WTC11 (cell line): ENCODE measurements at regions not wholly inside any gene's neighbourhood (a gene's known extent, or its start where the extent isn't known, plus 50 kb on each side); places are given as distances from the start of the nearest gene placed in this dataset.

Experiments
- ATAC-seq: fragments of 200-7000 bp; cut with Tn5 transposase; 2 replicates; pipeline ENCODE4 v1.10.0; 2021; ENCODE audit warnings: mild to moderate bottlenecking, moderate library complexity
- CTCF ChIA-PET: fragments of 300-600 bp; sonication (Branson Sonifier 250); formaldehyde crosslinking; loops from one replicate; lab custom pipeline; 2021; ENCODE audit warnings: antibody characterized with exemption; lab: Charles Lee
- POLR2A ChIA-PET: fragments of 350-600 bp; sonication (Branson Sonifier 250); formaldehyde crosslinking; loops from one replicate; lab custom pipeline; 2021; ENCODE audit warnings: antibody characterized with exemption; lab: Charles Lee
- DNase-seq: peaks from one replicate; pipeline ENCODE4 v3.0.0; 2021; ENCODE audit warnings: low spot score
- H3K27ac Mint-ChIP-seq: 2 replicates; pipeline ENCODE4 v1.8.0; 2021; ENCODE audit warnings: mixed read lengths
- H3K27me3 Mint-ChIP-seq: 2 replicates; pipeline ENCODE4 v1.8.0; 2021; ENCODE audit warnings: low read depth, mild to moderate bottlenecking, moderate library complexity, mixed read lengths
- H3K36me3 Mint-ChIP-seq: 2 replicates; pipeline ENCODE4 v1.8.0; 2021; ENCODE audit warnings: mixed read lengths
- H3K4me1 Mint-ChIP-seq: 2 replicates; pipeline ENCODE4 v1.8.0; 2022; ENCODE audit warnings: mixed read lengths
- H3K4me3 Mint-ChIP-seq: 2 replicates; pipeline ENCODE4 v1.8.0; 2021; ENCODE audit warnings: mild to moderate bottlenecking, moderate library complexity, mixed read lengths
- H3K9me3 Mint-ChIP-seq: 2 replicates; pipeline ENCODE4 v1.8.0; 2021; ENCODE audit warnings: mixed read lengths
- CBFB ChIP-seq: sonication (generic); formaldehyde crosslinking; IDR thresholded peaks from 2 replicates; pipeline ENCODE4 v1.8.1; 2022; ENCODE audit warnings: mild to moderate bottlenecking, low read depth, missing genetic modification reagents
- CREB1 ChIP-seq: sonication (generic); formaldehyde crosslinking; IDR thresholded peaks from 2 replicates; pipeline ENCODE4 v1.8.0; 2023; ENCODE audit warnings: mild to moderate bottlenecking, missing genetic modification reagents
- CREM ChIP-seq: sonication (generic); formaldehyde crosslinking; IDR thresholded peaks from 2 replicates; pipeline ENCODE4 v1.8.1; 2022; ENCODE audit warnings: mild to moderate bottlenecking, missing genetic modification reagents, moderate library complexity
- ESRRA ChIP-seq: sonication (generic); formaldehyde crosslinking; IDR thresholded peaks from 2 replicates; pipeline ENCODE4 v1.8.1; 2022; ENCODE audit warnings: mild to moderate bottlenecking, missing genetic modification reagents, borderline replicate concordance
- MAX ChIP-seq: sonication (generic); formaldehyde crosslinking; IDR thresholded peaks from 2 replicates; pipeline ENCODE4 v1.8.0; 2022; ENCODE audit warnings: mild to moderate bottlenecking, missing genetic modification reagents
- NFE2L1 ChIP-seq: sonication (generic); formaldehyde crosslinking; IDR thresholded peaks from 2 replicates; pipeline ENCODE4 v1.8.1; 2023; ENCODE audit warnings: missing genetic modification reagents
- NR3C1 ChIP-seq: sonication (generic); formaldehyde crosslinking; conservative IDR thresholded peaks from 2 replicates; pipeline ENCODE4 v1.8.1; 2023; ENCODE audit warnings: low read depth, mild to moderate bottlenecking, missing genetic modification reagents
- TEAD1 ChIP-seq: sonication (generic); formaldehyde crosslinking; IDR thresholded peaks from 2 replicates; pipeline ENCODE4 v1.8.0; 2022; ENCODE audit warnings: mild to moderate bottlenecking, missing genetic modification reagents
- ZNF317 ChIP-seq: sonication (generic); formaldehyde crosslinking; IDR thresholded peaks from 2 replicates; pipeline ENCODE4 v1.8.1; 2023; ENCODE audit warnings: low read depth, mild to moderate bottlenecking, moderate library complexity, missing genetic modification reagents, borderline replicate concordance
- ZNF396 ChIP-seq: fragments of 250-450 bp; sonication (Bioruptor Pico); IDR thresholded peaks from 2 replicates; pipeline ENCODE4 v1.8.0; 2021; ENCODE audit warnings: mild to moderate bottlenecking, moderate library complexity, borderline replicate concordance
- ZNF423 ChIP-seq: fragments of 250-450 bp; sonication (Bioruptor Pico); IDR thresholded peaks from 2 replicates; pipeline ENCODE4 v2.1.2; 2022; ENCODE audit warnings: mild to moderate bottlenecking, moderate library complexity
- TF ChIP-seq, protein P1 (sequence below): sonication (generic); formaldehyde crosslinking; IDR thresholded peaks from 2 replicates; pipeline ENCODE4 v1.8.1; 2023; ENCODE audit warnings: mild to moderate bottlenecking, missing genetic modification reagents
- TF ChIP-seq, protein P2 (sequence below): sonication (generic); formaldehyde crosslinking; IDR thresholded peaks from 2 replicates; pipeline ENCODE4 v1.8.0; 2022; ENCODE audit warnings: mild to moderate bottlenecking, missing genetic modification reagents
- TF ChIP-seq, protein P3 (sequence below): sonication (generic); formaldehyde crosslinking; IDR thresholded peaks from 2 replicates; pipeline ENCODE4 v1.8.0; 2022; ENCODE audit warnings: mild to moderate bottlenecking, missing genetic modification reagents
- TF ChIP-seq, protein P4 (sequence below): sonication (generic); formaldehyde crosslinking; IDR thresholded peaks from 2 replicates; pipeline ENCODE4 v1.8.1; 2022; ENCODE audit warnings: missing genetic modification reagents, borderline replicate concordance
- TF ChIP-seq, protein P5 (sequence below): fragments of 250-450 bp; sonication (Bioruptor Pico); IDR thresholded peaks from 2 replicates; pipeline ENCODE4 v1.9.0; 2021; ENCODE audit warnings: mild to moderate bottlenecking

GRCh38 chr2:71787108-71787415 lies 333.7 kb downstream of the DYSF start:
- ATAC-seq: no peak
- TF ChIP-seq ZNF423 (CRISPR knock-in tag): no peak
- no peak for TF ChIP-seq MAX
- TF ChIP-seq NFE2L1 (CRISPR knock-in tag): no peak
- TF ChIP-seq, protein P1, sequence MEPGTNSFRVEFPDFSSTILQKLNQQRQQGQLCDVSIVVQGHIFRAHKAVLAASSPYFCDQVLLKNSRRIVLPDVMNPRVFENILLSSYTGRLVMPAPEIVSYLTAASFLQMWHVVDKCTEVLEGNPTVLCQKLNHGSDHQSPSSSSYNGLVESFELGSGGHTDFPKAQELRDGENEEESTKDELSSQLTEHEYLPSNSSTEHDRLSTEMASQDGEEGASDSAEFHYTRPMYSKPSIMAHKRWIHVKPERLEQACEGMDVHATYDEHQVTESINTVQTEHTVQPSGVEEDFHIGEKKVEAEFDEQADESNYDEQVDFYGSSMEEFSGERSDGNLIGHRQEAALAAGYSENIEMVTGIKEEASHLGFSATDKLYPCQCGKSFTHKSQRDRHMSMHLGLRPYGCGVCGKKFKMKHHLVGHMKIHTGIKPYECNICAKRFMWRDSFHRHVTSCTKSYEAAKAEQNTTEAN: no peak
- no peak for TF ChIP-seq ZNF396 (CRISPR knock-in tag)
- no peak for TF ChIP-seq NR3C1 (CRISPR knock-in tag)
- no peak for TF ChIP-seq CREB1 (CRISPR knock-in tag)
- TF ChIP-seq ZNF317 (CRISPR knock-in tag): no peak
- DNase-seq: no peak
- H3K4me1 Mint-ChIP-seq: peaks cover 7% of the 10 kb centered on the region; the same call in 1 of the 2 replicates
- H3K27me3 Mint-ChIP-seq: no peaks in the 10 kb centered on the region; the same call in 1 of the 2 replicates
- no peaks in the 10 kb centered on the region for H3K9me3 Mint-ChIP-seq
- H3K27ac Mint-ChIP-seq: no peak overlapping the region
- POLR2A ChIA-PET: no interaction called here
- H3K36me3 Mint-ChIP-seq: no peaks in the 10 kb centered on the region
- H3K4me3 Mint-ChIP-seq: no peak overlapping the region
- CTCF ChIA-PET: interaction anchor here (1.2 kb wide), 1 partner anchor 11 kb away, joined by 3 read pairs; no protein-coding TSS in a partner anchor

GRCh38 chr2:71786291-71787107 lies 333.1 kb downstream of the DYSF start:
- POLR2A ChIA-PET: no interaction called here
- no peak for DNase-seq
- CTCF ChIA-PET: no interaction called here

DNA sequence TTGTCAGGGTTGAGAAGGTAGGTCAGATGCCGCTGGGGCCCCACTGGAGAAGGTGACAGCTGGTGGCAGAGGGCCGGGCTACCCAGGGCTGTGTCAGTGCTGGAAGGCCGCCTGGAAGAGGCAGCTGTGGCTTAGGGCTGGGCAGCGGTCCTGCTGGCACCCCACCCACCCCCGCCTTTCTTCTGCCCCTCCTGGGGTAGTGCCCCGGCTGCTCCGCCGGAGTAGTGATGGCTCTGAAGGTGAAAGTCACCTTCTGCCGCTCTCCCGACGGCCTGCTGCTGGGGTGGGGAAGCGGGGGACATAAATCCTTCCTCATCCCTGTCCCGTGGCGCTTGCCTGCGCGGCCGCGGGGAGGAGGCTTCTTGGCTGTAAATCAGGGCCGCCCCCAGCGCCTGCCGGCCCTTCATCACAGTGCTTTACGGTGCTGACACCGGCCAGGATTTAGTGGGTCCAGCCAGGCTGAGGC lies 332.2 kb downstream of the DYSF start:
- no peaks in the 10 kb centered on the region; the same call in 1 of the 2 replicates for H3K27me3 Mint-ChIP-seq
- H3K27ac Mint-ChIP-seq: no peak overlapping the region
- no peaks in the 10 kb centered on the region for H3K36me3 Mint-ChIP-seq
- CTCF ChIA-PET: no interaction called here
- POLR2A ChIA-PET: no interaction called here
- no peak for ATAC-seq
- peaks cover 5% of the 10 kb centered on the region; the same call in 1 of the 2 replicates for H3K4me1 Mint-ChIP-seq
- DNase-seq: no peak
- H3K9me3 Mint-ChIP-seq: no peaks in the 10 kb centered on the region
- H3K4me3 Mint-ChIP-seq: no peak overlapping the region
- TF ChIP-seq, protein P2, sequence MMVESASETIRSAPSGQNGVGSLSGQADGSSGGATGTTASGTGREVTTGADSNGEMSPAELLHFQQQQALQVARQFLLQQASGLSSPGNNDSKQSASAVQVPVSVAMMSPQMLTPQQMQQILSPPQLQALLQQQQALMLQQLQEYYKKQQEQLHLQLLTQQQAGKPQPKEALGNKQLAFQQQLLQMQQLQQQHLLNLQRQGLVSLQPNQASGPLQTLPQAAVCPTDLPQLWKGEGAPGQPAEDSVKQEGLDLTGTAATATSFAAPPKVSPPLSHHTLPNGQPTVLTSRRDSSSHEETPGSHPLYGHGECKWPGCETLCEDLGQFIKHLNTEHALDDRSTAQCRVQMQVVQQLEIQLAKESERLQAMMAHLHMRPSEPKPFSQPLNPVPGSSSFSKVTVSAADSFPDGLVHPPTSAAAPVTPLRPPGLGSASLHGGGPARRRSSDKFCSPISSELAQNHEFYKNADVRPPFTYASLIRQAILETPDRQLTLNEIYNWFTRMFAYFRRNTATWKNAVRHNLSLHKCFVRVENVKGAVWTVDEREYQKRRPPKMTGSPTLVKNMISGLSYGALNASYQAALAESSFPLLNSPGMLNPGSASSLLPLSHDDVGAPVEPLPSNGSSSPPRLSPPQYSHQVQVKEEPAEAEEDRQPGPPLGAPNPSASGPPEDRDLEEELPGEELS (CRISPR knock-in tag): no peak
- TF ChIP-seq CBFB (no peak), TEAD1 (CRISPR knock-in tag) (no peak), ESRRA (no peak)
- TF ChIP-seq, protein P3, sequence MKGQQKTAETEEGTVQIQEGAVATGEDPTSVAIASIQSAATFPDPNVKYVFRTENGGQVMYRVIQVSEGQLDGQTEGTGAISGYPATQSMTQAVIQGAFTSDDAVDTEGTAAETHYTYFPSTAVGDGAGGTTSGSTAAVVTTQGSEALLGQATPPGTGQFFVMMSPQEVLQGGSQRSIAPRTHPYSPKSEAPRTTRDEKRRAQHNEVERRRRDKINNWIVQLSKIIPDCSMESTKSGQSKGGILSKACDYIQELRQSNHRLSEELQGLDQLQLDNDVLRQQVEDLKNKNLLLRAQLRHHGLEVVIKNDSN (CRISPR knock-in tag): no peak

More at GRCh38 chr2:71786291-71787107, 333.1 kb downstream of the DYSF start:
- Mint-ChIP-seq H3K36me3 (no peaks in the 10 kb centered on the region), H3K4me3 (no peak overlapping the region), H3K4me1 (peaks cover 7% of the 10 kb centered on the region; the same call in 1 of the 2 replicates), H3K27me3 (no peaks in the 10 kb centered on the region; the same call in 1 of the 2 replicates), H3K27ac (no peak overlapping the region), H3K9me3 (no peaks in the 10 kb centered on the region)
- no peak for ATAC-seq
- no peak for TF ChIP-seq CREM (CRISPR knock-in tag)
- TF ChIP-seq NFE2L1 (CRISPR knock-in tag): no peak
- TF ChIP-seq, protein P3 (CRISPR knock-in tag): no peak
- TF ChIP-seq, protein P4, sequence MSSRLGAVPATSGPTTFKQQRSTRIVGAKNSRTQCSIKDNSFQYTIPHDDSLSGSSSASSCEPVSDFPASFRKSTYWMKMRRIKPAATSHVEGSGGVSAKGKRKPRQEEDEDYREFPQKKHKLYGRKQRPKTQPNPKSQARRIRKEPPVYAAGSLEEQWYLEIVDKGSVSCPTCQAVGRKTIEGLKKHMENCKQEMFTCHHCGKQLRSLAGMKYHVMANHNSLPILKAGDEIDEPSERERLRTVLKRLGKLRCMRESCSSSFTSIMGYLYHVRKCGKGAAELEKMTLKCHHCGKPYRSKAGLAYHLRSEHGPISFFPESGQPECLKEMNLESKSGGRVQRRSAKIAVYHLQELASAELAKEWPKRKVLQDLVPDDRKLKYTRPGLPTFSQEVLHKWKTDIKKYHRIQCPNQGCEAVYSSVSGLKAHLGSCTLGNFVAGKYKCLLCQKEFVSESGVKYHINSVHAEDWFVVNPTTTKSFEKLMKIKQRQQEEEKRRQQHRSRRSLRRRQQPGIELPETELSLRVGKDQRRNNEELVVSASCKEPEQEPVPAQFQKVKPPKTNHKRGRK (CRISPR knock-in tag): no peak
- TF ChIP-seq, protein P5, sequence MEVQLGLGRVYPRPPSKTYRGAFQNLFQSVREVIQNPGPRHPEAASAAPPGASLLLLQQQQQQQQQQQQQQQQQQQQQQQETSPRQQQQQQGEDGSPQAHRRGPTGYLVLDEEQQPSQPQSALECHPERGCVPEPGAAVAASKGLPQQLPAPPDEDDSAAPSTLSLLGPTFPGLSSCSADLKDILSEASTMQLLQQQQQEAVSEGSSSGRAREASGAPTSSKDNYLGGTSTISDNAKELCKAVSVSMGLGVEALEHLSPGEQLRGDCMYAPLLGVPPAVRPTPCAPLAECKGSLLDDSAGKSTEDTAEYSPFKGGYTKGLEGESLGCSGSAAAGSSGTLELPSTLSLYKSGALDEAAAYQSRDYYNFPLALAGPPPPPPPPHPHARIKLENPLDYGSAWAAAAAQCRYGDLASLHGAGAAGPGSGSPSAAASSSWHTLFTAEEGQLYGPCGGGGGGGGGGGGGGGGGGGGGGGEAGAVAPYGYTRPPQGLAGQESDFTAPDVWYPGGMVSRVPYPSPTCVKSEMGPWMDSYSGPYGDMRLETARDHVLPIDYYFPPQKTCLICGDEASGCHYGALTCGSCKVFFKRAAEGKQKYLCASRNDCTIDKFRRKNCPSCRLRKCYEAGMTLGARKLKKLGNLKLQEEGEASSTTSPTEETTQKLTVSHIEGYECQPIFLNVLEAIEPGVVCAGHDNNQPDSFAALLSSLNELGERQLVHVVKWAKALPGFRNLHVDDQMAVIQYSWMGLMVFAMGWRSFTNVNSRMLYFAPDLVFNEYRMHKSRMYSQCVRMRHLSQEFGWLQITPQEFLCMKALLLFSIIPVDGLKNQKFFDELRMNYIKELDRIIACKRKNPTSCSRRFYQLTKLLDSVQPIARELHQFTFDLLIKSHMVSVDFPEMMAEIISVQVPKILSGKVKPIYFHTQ (CRISPR knock-in tag): no peak
